ENCODE measurements at regions not wholly inside any gene's neighbourhood (a gene's known extent, or its start where the extent isn't known, plus 50 kb on each side); places are given as distances from the start of the nearest gene placed in this dataset.
A peak's percentile ranks its signal among the peaks of the same experiment; 100 is the strongest.

GRCh38 chr12:132397934-132398385 lies 68.6 kb upstream of the GALNT9 start:
- no peak overlapping the region for H3K4ac ChIP-seq (ENCODE audit: low read depth, low read length)
- H4K8ac ChIP-seq (replicated peaks; ENCODE audit: insufficient read length, low read depth, low read length), result no peak overlapping the region
- peaks cover 4 to 5% of the 10 kb centered on the region in 2 experiments; a peak in 3 of 5 replicates for H3K9me3 Mint-ChIP-seq
- H2AK5ac ChIP-seq (ENCODE audit: insufficient read length, low read length), result no peak overlapping the region
- H3K79me2 ChIP-seq (ENCODE audit: insufficient read depth, low read length), result no peaks in the 10 kb centered on the region
- TF ChIP-seq CTCF (conservative IDR thresholded peaks at IDR 0.05), result no peak
- H2BK12ac ChIP-seq (ENCODE audit: insufficient read length, low read depth, low read length), result no peak overlapping the region
- H3K56ac ChIP-seq (ENCODE audit: insufficient read length, low read depth, low read length), result no peak overlapping the region
- no peak overlapping the region for H3K27ac ChIP-seq (ENCODE audit: insufficient read length, low read depth, low read length)
- no peaks in the 10 kb centered on the region for H3K79me1 ChIP-seq (ENCODE audit: insufficient read depth, low read depth, low read length, poor library complexity, severe bottlenecking)
- no peak overlapping the region for H3K18ac ChIP-seq (ENCODE audit: insufficient read length, low read depth, low read length)
- no peak overlapping the region for H3K4me3 Mint-ChIP-seq
- H2BK20ac ChIP-seq (ENCODE audit: low read depth, low read length, poor library complexity, severe bottlenecking), result no peak overlapping the region
- no peak for DNase-seq
- no peak overlapping the region for H2BK15ac ChIP-seq (ENCODE audit: low read depth, low read length)
- no CpG with 5 or more reads among the region's 14 CpGs for WGBS (ENCODE audit: extremely low coverage, insufficient read length, low lambda C conversion rate)
- H4K91ac ChIP-seq (ENCODE audit: insufficient read length, low read depth, low read length), result no peak overlapping the region
- H3K23me2 ChIP-seq (ENCODE audit: insufficient read length, low read depth, low read length, poor library complexity, severe bottlenecking), result no peaks in the 10 kb centered on the region
- no peak overlapping the region for H3T11ph ChIP-seq (ENCODE audit: low read length)
- H3K27ac Mint-ChIP-seq, result peak overlapping the region in 1 of 3 experiments; percentile 63; a peak in 2 of 7 replicates
- H2AFZ ChIP-seq (ENCODE audit: low read length), result no peak overlapping the region
- H3K4me2 ChIP-seq (ENCODE audit: insufficient read depth, insufficient read length, low read length), result no peak overlapping the region
- no peaks in the 10 kb centered on the region for H3K9me3 ChIP-seq (ENCODE audit: control insufficient read depth, low read depth, low read length)
- no peak overlapping the region for H4K5ac ChIP-seq (ENCODE audit: insufficient read length, low read depth, low read length)
- H2BK5ac ChIP-seq (ENCODE audit: insufficient read length, low read length), result no peak overlapping the region
- no peaks in the 10 kb centered on the region for H3K36me3 Mint-ChIP-seq (ENCODE audit: insufficient read depth in 1 of 3, low read depth in 3 of 3)
- peaks cover 69% of the 10 kb centered on the region for H3K27me3 Mint-ChIP-seq (ENCODE audit: low read depth)
- peaks cover 19 to 48% of the 10 kb centered on the region in 2 experiments for H3K4me1 Mint-ChIP-seq
- H3K27me3 ChIP-seq (ENCODE audit: insufficient read depth, low read length), result peaks cover under 1% of the 10 kb centered on the region; the same call in 1 of the 2 replicates
- no peak overlapping the region for H2BK120ac ChIP-seq (ENCODE audit: low read depth, low read length, poor library complexity, severe bottlenecking)
- H3K14ac ChIP-seq (ENCODE audit: insufficient read depth, low read length), result no peak overlapping the region
- no peaks in the 10 kb centered on the region for H3K4me1 ChIP-seq (ENCODE audit: insufficient read depth, low read length)
- H4K20me1 ChIP-seq (ENCODE audit: control insufficient read depth, insufficient read depth, insufficient read length), result no peaks in the 10 kb centered on the region
- no peak overlapping the region for H3K9ac ChIP-seq (ENCODE audit: extremely low read depth, insufficient read length, low read length)
- no peak overlapping the region for H3K23ac ChIP-seq (ENCODE audit: insufficient read length, low read depth, low read length)
